SK-N-MC (cell line): ENCODE measurements at regions not wholly inside any gene's neighbourhood (a gene's known extent, or its start where the extent isn't known, plus 50 kb on each side); places are given as distances from the start of the nearest gene placed in this dataset.

Source experiments
- DNase-seq: peaks from one replicate; pipeline ENCODE4 v3.0.0-alpha.2; 2011; ENCODE audit warnings: low read depth, low spot score
- H3K27ac ChIP-seq: fragments of 200-600 bp; sonication (generic); 2 replicates; pipeline ENCODE4 v1.5.1; 2016; ENCODE audit warnings: mixed run types
- H3K36me3 ChIP-seq: fragments of 200-600 bp; sonication (generic); 2 replicates; pipeline ENCODE4 v1.6.1; 2017; ENCODE audit warnings: antibody characterized with exemption, low read length, mixed read lengths; ENCODE audit not compliant: insufficient read depth
- H3K4me3 ChIP-seq: fragments of 200-600 bp; sonication (generic); 2 replicates; pipeline ENCODE4 v1.5.1; 2016
- H3K9ac ChIP-seq: fragments of 200-600 bp; sonication (generic); 2 replicates; pipeline ENCODE4 v1.8.0; 2017; ENCODE audit warnings: mixed run types, mixed read lengths; ENCODE audit not compliant: insufficient read length
- H3K9me3 ChIP-seq: fragments of 200-600 bp; sonication (generic); 2 replicates; pipeline ENCODE4 v1.6.1; 2017; ENCODE audit warnings: low read depth, mild to moderate bottlenecking, antibody characterized with exemption, low read length, moderate library complexity, mixed read lengths
- EZH2 ChIP-seq: fragments of 200-600 bp; sonication (generic); IDR thresholded peaks from one replicate; pipeline ENCODE4 v1.6.1; 2017; ENCODE audit warnings: antibody characterized with exemption
- FOXP2 ChIP-seq: optimal IDR thresholded peaks from 2 replicates; pipeline ENCODE3; 2011; ENCODE audit warnings: mild to moderate bottlenecking, moderate library complexity; ENCODE audit not compliant: insufficient read depth; ENCODE audit errors: extremely low read length, control extremely low read depth
- POLR2AphosphoS5 ChIP-seq: IDR thresholded peaks from 2 replicates; pipeline ENCODE4 v1.6.1; 2012; ENCODE audit warnings: mild to moderate bottlenecking, low read depth, low read length, borderline replicate concordance

GRCh38 chr11:45501392-45502225, 163.8 kb downstream of the CHST1 start:
- Histone ChIP-seq H3K9ac (no peak overlapping the region), H3K4me3 (no peak overlapping the region), H3K36me3 (no peaks in the 10 kb centered on the region), H3K9me3 (no peaks in the 10 kb centered on the region), H3K27ac (no peak overlapping the region)
- DNase-seq: no peak
- TF ChIP-seq EZH2: no peak
- TF ChIP-seq FOXP2: no peak
- TF ChIP-seq POLR2AphosphoS5: no peak

- no peaks in the 10 kb centered on the region for H3K9me3 ChIP-seq
- no peak overlapping the region for H3K27ac ChIP-seq
- no peak for DNase-seq
- H3K9ac ChIP-seq: no peak overlapping the region
- TF ChIP-seq POLR2AphosphoS5 (no peak), EZH2 (no peak), FOXP2 (no peak)
- H3K4me3 ChIP-seq: no peak overlapping the region
- no peaks in the 10 kb centered on the region for H3K36me3 ChIP-seq
These were observed 165.0 kb downstream of the CHST1 start for GRCh38 chr11:45500451-45500850.

- H3K9ac ChIP-seq: no peak overlapping the region
- TF ChIP-seq POLR2AphosphoS5 (no peak), FOXP2 (no peak), EZH2 (no peak)
- no peak overlapping the region for H3K27ac ChIP-seq
- no peak overlapping the region for H3K4me3 ChIP-seq
- H3K9me3 ChIP-seq: no peaks in the 10 kb centered on the region
- H3K36me3 ChIP-seq: no peaks in the 10 kb centered on the region
- no peak for DNase-seq
These were observed 170.7 kb downstream of the CHST1 start for GRCh38 chr11:45494738-45495137.

- H3K36me3 ChIP-seq: no peaks in the 10 kb centered on the region
- H3K9me3 ChIP-seq: no peaks in the 10 kb centered on the region
- no peak overlapping the region for H3K27ac ChIP-seq
- no peak for DNase-seq
- TF ChIP-seq FOXP2 (no peak), EZH2 (no peak), POLR2AphosphoS5 (no peak)
- H3K9ac ChIP-seq: no peak overlapping the region
- H3K4me3 ChIP-seq: no peak overlapping the region
These were observed 176.0 kb downstream of the CHST1 start for GRCh38 chr11:45489281-45489905.

GRCh38 chr11:45486461-45486860, 179.0 kb downstream of the CHST1 start:
- H3K9me3 ChIP-seq: no peaks in the 10 kb centered on the region
- no peak overlapping the region for H3K9ac ChIP-seq
- no peaks in the 10 kb centered on the region for H3K36me3 ChIP-seq
- no peak for DNase-seq
- H3K4me3 ChIP-seq: no peak overlapping the region
- no peak overlapping the region for H3K27ac ChIP-seq
- TF ChIP-seq POLR2AphosphoS5 (no peak), EZH2 (no peak), FOXP2 (no peak)

GRCh38 chr11:45485070-45485707, 180.2 kb downstream of the CHST1 start:
- DNase-seq: no peak
- Histone ChIP-seq H3K27ac (no peak overlapping the region), H3K36me3 (no peaks in the 10 kb centered on the region), H3K9me3 (no peaks in the 10 kb centered on the region), H3K4me3 (no peak overlapping the region), H3K9ac (no peak overlapping the region)
- TF ChIP-seq POLR2AphosphoS5 (no peak), EZH2 (no peak), FOXP2 (no peak)

- H3K4me3 ChIP-seq: no peak overlapping the region
- H3K9ac ChIP-seq: no peak overlapping the region
- H3K9me3 ChIP-seq: no peaks in the 10 kb centered on the region
- H3K36me3 ChIP-seq: no peaks in the 10 kb centered on the region
- H3K27ac ChIP-seq: no peak overlapping the region
- TF ChIP-seq EZH2 (no peak), POLR2AphosphoS5 (no peak), FOXP2 (no peak)
- no peak for DNase-seq
These were observed 181.0 kb downstream of the CHST1 start for GRCh38 chr11:45484326-45484883.

GRCh38 chr11:45483416-45483815, 182.0 kb downstream of the CHST1 start:
- DNase-seq: no peak
- no peaks in the 10 kb centered on the region for H3K9me3 ChIP-seq
- TF ChIP-seq POLR2AphosphoS5: no peak
- TF ChIP-seq FOXP2: no peak
- TF ChIP-seq EZH2: no peak
- no peak overlapping the region for H3K9ac ChIP-seq
- H3K27ac ChIP-seq: no peak overlapping the region
- H3K4me3 ChIP-seq: no peak overlapping the region
- H3K36me3 ChIP-seq: no peaks in the 10 kb centered on the region
